H1 (cell line): ENCODE measurements at regions not wholly inside any gene's neighbourhood (a gene's known extent, or its start where the extent isn't known, plus 50 kb on each side); places are given as distances from the start of the nearest gene placed in this dataset.
"Not testable (repeated sequence)": the region's sequence is repeated elsewhere in the genome, so short reads cannot be mapped to it uniquely, and the experiment has no call there.

Experiments
- CTCF ChIA-PET: fragments of 300-600 bp; sonication (Branson Sonifier 250); formaldehyde crosslinking; loops from one replicate; lab custom pipeline; 2021; ENCODE audit not compliant: partially characterized antibody; lab: Charles Lee
- POLR2A ChIA-PET: fragments of 300-600 bp; sonication (Branson Sonifier 250); formaldehyde crosslinking; loops from one replicate; lab custom pipeline; 2021; ENCODE audit warnings: inconsistent platforms; ENCODE audit not compliant: partially characterized antibody; lab: Charles Lee
- DNase-seq, 2 experiments: peaks; one replicate each; pipeline versions ENCODE4 v3.0.0 to v3.0.0-alpha.2; 2010 to 2022; ENCODE audit warnings: low spot score in 2 of 2, low read depth in 1 of 2, mixed read lengths in 1 of 2
- FAIRE-seq: peaks from 2 replicates; lab custom pipeline; 2011; peaks lifted over from hg19 to GRCh38; lab: Jason Lieb, UNC
- H2AFZ ChIP-seq: 2 replicates; pipeline ENCODE4 v1.8.1; 2012; ENCODE audit warnings: low read length, inconsistent platforms
- H2AK5ac ChIP-seq: 2 replicates; pipeline ENCODE4 v1.6.1; 2013; ENCODE audit warnings: low read depth, low read length
- H2BK120ac ChIP-seq: replicated peaks from 2 replicates; pipeline ENCODE3; 2013; ENCODE audit warnings: low read depth, low read length, inconsistent platforms
- H2BK12ac ChIP-seq: 2 replicates; pipeline ENCODE4 v1.6.1; 2013; ENCODE audit warnings: low read depth, low read length
- H2BK15ac ChIP-seq: 2 replicates; pipeline ENCODE4 v1.6.1; 2013; ENCODE audit warnings: low read length
- H2BK20ac ChIP-seq: 2 replicates; pipeline ENCODE4 v1.6.1; 2013; ENCODE audit warnings: low read length
- H2BK5ac ChIP-seq: 2 replicates; pipeline ENCODE4 v1.6.1; 2013; ENCODE audit warnings: low read depth, low read length
- H3K14ac ChIP-seq: 2 replicates; pipeline ENCODE4 v1.6.1; 2013; ENCODE audit warnings: inconsistent platforms; ENCODE audit not compliant: insufficient read length
- H3K18ac ChIP-seq: 2 replicates; pipeline ENCODE4 v1.6.1; 2013; ENCODE audit warnings: low read length; ENCODE audit errors: extremely low read depth
- H3K23ac ChIP-seq: 2 replicates; pipeline ENCODE4 v1.6.1; 2013; ENCODE audit warnings: inconsistent platforms; ENCODE audit not compliant: insufficient read length
- H3K23me2 ChIP-seq: 2 replicates; pipeline ENCODE4 v1.6.1; 2013; ENCODE audit warnings: low read depth, low read length
- H3K27ac ChIP-seq: 2 replicates; pipeline ENCODE4 v1.6.1; 2011; ENCODE audit warnings: low read depth, low read length, inconsistent platforms
- H3K27me3 ChIP-seq, 4 experiments: replicated peaks in 1 of 4; 1 replicate in 1 of 4; 2 replicates in 3 of 4; pipeline versions ENCODE4 v1.6.1 to v1.8.1; 2011 to 2013; ENCODE audit warnings: low read length in 3 of 4, mild to moderate bottlenecking in 3 of 4, inconsistent platforms in 2 of 4, mixed read lengths in 2 of 4, moderate library complexity in 1 of 4; ENCODE audit not compliant: control insufficient read depth in 3 of 4, insufficient read depth in 3 of 4; ENCODE audit errors: extremely low read depth in 1 of 4
- H3K36me3 ChIP-seq, 4 experiments: 2 replicates each; pipeline versions ENCODE4 v1.6.1 to v1.8.1; 2011 to 2013; ENCODE audit warnings: mild to moderate bottlenecking in 4 of 4, low read length in 3 of 4, moderate library complexity in 2 of 4, control low read depth in 1 of 4, inconsistent platforms in 1 of 4; ENCODE audit not compliant: insufficient read depth in 4 of 4, control insufficient read depth in 2 of 4
- H3K4ac ChIP-seq: replicated peaks from 2 replicates; pipeline ENCODE3; 2013; ENCODE audit warnings: low read length, low read depth, mixed read lengths, inconsistent platforms; ENCODE audit not compliant: insufficient read length
- H3K4me1 ChIP-seq, 4 experiments: replicated peaks in 1 of 4; 1 replicate in 1 of 4; 2 replicates in 3 of 4; pipeline versions ENCODE4 v1.6.1 to v1.8.1; 2011 to 2013; ENCODE audit warnings: low read length in 3 of 4, inconsistent platforms in 2 of 4, mixed read lengths in 1 of 4; ENCODE audit not compliant: insufficient read depth in 4 of 4, control insufficient read depth in 3 of 4
- H3K4me2 ChIP-seq, 2 experiments: 2 replicates each; pipeline versions ENCODE4 v1.6.1 to v1.8.1; 2011 to 2013; ENCODE audit warnings: low read depth in 2 of 2, low read length in 2 of 2, control low read depth in 1 of 2, inconsistent platforms in 1 of 2, mild to moderate bottlenecking in 1 of 2; ENCODE audit not compliant: insufficient read depth in 1 of 2
- H3K4me3 ChIP-seq, 4 experiments: fragments of 200-600, 300-600 bp in 1 of 4; sonication (generic), shearing (Covaris generic), sonication (Bioruptor Twin) in 1 of 4; 2 replicates each; pipeline versions ENCODE4 v1.5.1 to v1.8.1; 2011 to 2016; ENCODE audit warnings: low read length in 4 of 4, low read depth in 3 of 4, control low read depth in 2 of 4, inconsistent platforms in 2 of 4, mild to moderate bottlenecking in 2 of 4, mixed read lengths in 1 of 4, moderate library complexity in 1 of 4; ENCODE audit not compliant: insufficient read depth in 2 of 4; ENCODE audit errors: extremely low read depth in 1 of 4
- H3K56ac ChIP-seq: replicated peaks from 2 replicates; pipeline ENCODE3; 2013; ENCODE audit warnings: low read depth, mild to moderate bottlenecking, mixed read lengths, low read length, inconsistent platforms; ENCODE audit not compliant: insufficient read length
- H3K79me1 ChIP-seq: 2 replicates; pipeline ENCODE4 v1.6.1; 2013; ENCODE audit warnings: low read depth, low read length, control low read depth
- H3K79me2 ChIP-seq, 2 experiments: 2 replicates each; pipeline versions ENCODE4 v1.6.1 to v1.8.1; 2012 to 2013; ENCODE audit warnings: low read length in 2 of 2, mild to moderate bottlenecking in 2 of 2, inconsistent platforms in 1 of 2; ENCODE audit not compliant: insufficient read depth in 2 of 2, control insufficient read depth in 1 of 2
- H3K9ac ChIP-seq, 4 experiments: replicated peaks in 1 of 4; 1 replicate in 1 of 4; 2 replicates in 3 of 4; pipeline versions ENCODE4 v1.6.1 to v1.8.1; 2011 to 2013; ENCODE audit warnings: low read depth in 3 of 4, low read length in 3 of 4, control low read depth in 2 of 4, mild to moderate bottlenecking in 2 of 4, moderate library complexity in 2 of 4, inconsistent platforms in 1 of 4; ENCODE audit errors: extremely low read depth in 1 of 4
- H3K9me3 ChIP-seq, 2 experiments: 2 replicates each; pipeline versions ENCODE4 v1.6.1 to v1.8.1; 2012 to 2013; ENCODE audit warnings: mild to moderate bottlenecking in 2 of 2, moderate library complexity in 2 of 2, control low read depth in 1 of 2, inconsistent platforms in 1 of 2, low read depth in 1 of 2, low read length in 1 of 2, mixed read lengths in 1 of 2; ENCODE audit not compliant: insufficient read depth in 2 of 2
- H4K20me1 ChIP-seq, 2 experiments: replicated peaks in 1 of 2; 2 replicates each; pipeline versions ENCODE3 to v1.8.1; 2011 to 2013; ENCODE audit warnings: inconsistent platforms in 2 of 2, low read length in 2 of 2, mild to moderate bottlenecking in 1 of 2; ENCODE audit not compliant: insufficient read depth in 2 of 2, control insufficient read depth in 1 of 2
- H4K5ac ChIP-seq: 2 replicates; pipeline ENCODE4 v1.6.1; 2013; ENCODE audit warnings: low read length, low read depth, mixed read lengths, inconsistent platforms; ENCODE audit not compliant: insufficient read length
- H4K8ac ChIP-seq: 2 replicates; pipeline ENCODE4 v1.8.0; 2013; ENCODE audit warnings: mild to moderate bottlenecking, moderate library complexity, low read length, inconsistent platforms; ENCODE audit not compliant: insufficient read depth; ENCODE audit errors: extremely low read depth
- H4K91ac ChIP-seq: replicated peaks from 2 replicates; pipeline ENCODE3; 2013; ENCODE audit warnings: low read length, mixed read lengths, inconsistent platforms; ENCODE audit not compliant: insufficient read length
- WGBS, 2 experiments: shearing (Covaris generic) in 1 of 2; methylation state at CpG; one replicate each; pipeline versions ENCODE4 v1.1.6 to v1.1.7; 2013 to 2015; ENCODE audit warnings: low lambda C conversion rate in 2 of 2, mixed read lengths in 2 of 2, inconsistent platforms in 1 of 2, low coverage in 1 of 2, missing lambda C conversion rate in 1 of 2; ENCODE audit not compliant: insufficient replicate concordance in 2 of 2, insufficient coverage in 1 of 2, insufficient read length in 1 of 2; ENCODE audit errors: extremely low coverage in 1 of 2, missing lambda C conversion rate in 1 of 2; 5-methylcytosine and 5-hydroxymethylcytosine counted together

- H3K4me3 ChIP-seq, H2BK5ac ChIP-seq, H3K27ac ChIP-seq, H3K79me1 ChIP-seq, H3K27me3 ChIP-seq, H2BK20ac ChIP-seq, H3K23ac ChIP-seq, H3K9me3 ChIP-seq, POLR2A ChIA-PET, H4K8ac ChIP-seq, H2BK12ac ChIP-seq, H3K56ac ChIP-seq, H4K91ac ChIP-seq, H3K23me2 ChIP-seq, H3K18ac ChIP-seq, H3K4me2 ChIP-seq, H3K14ac ChIP-seq, H3K4me1 ChIP-seq, H2BK120ac ChIP-seq, DNase-seq, H4K5ac ChIP-seq, H3K4ac ChIP-seq, H3K9ac ChIP-seq, H4K20me1 ChIP-seq, H3K36me3 ChIP-seq, CTCF ChIA-PET, FAIRE-seq, H2BK15ac ChIP-seq, H3K79me2 ChIP-seq, H2AFZ ChIP-seq, H2AK5ac ChIP-seq: not testable (repeated sequence)
- WGBS, 2 experiments, result 94% methylated on average over 3 of the region's 3 CpGs; no CpG with 5 or more reads in 1 of the 2 experiments
Observed at GRCh38 chr7:119648752-119649151, 624.2 kb upstream of the KCND2 start.
